NCI-H1417 treated with DMSO at 0.1 percent for 48 hours (cell line): ENCODE measurements at regions not wholly inside any gene's neighbourhood (a gene's known extent, or its start where the extent isn't known, plus 50 kb on each side); places are given as distances from the start of the nearest gene placed in this dataset.

Experiments
- DNase-seq: peaks from one replicate; lab custom pipeline; 2025; lab: John Stamatoyannopoulos, UW

DNA sequence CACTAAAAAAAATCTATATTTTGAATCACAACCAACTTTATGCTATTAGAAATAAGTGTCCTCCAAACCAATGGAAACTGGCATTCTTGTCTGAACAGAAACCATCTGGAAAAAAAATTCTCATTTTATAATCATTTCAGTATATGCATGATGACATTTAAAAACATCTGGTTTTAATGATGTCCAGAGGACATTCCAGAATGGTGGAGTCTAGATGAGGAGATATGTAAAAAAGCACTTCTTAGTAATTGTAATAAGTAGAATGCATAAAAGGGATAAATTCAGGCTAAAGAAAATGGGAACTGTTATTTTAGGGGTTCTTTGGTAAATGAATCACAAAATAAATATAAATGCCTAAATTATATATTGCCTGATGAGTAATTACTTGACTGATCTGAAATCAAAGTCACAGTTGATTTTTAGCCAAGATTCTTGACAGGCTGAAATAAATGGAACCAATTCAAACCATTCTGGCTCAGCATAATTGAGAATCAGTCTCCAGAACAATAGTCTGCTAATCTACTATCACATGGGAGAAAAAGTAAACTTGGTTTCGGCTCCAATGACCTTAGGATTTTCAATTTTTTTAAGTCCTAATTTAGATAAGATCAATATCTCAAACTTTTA, 636.6 kb downstream of the FAT4 start:
- no peak for DNase-seq

- no peak for DNase-seq
These were observed 637.9 kb downstream of the FAT4 start for GRCh38 chr4:125952631-125953030.

- no peak for DNase-seq
These were observed 641.5 kb downstream of the FAT4 start for GRCh38 chr4:125956276-125956675.

- no peak for DNase-seq
These were observed 643.8 kb downstream of the FAT4 start for GRCh38 chr4:125958519-125958918.

DNA sequence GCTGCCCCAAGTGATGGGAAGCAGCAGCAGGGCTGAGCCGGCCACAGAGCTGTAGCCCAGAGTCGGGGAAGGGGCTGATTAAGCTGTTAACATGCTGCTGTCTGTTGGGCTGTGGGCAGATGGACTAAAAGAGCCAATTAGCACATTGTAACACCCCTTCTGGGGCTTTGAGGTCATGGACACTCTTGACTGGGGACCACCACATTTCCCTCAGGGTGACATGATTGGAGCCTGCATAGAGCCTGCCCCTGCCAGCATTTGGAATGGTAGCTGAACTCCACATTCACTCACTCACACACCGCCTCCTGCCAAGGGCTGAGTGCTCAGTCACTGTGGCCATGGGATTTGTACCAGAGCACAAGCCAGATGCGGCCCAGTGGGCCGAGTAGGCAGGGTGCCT, 646.9 kb downstream of the FAT4 start:
- DNase-seq = no peak

DNA sequence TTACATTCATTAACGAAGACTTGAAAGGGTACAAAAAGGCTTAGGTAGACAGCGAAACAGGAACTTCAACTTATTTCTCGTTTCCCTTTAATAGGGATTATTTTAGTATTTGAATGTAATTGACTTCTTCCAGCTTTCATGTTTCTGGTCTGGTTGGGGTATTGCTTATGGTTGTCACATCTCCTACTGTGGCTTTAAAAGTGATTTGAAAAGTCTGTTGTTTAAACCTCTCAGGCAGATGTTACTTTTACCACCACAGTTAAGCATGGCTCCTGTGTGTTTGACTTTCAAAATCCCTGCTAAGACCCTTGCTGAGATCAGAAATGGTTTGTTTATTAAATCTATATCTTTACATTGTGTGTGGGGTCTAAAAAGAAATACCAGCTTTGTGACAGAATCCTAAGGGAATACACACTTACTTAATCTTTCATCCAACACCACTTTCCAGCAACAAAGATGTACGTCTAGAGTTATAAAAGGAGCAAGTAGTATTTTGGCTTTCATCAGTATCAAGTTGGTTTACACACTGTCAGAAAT, 661.2 kb downstream of the FAT4 start:
- no peak for DNase-seq

- DNase-seq = no peak
These were observed 665.2 kb downstream of the FAT4 start for GRCh38 chr4:125979950-125980349.

GRCh38 chr4:125983168-125983567, 668.4 kb downstream of the FAT4 start:
- no peak for DNase-seq

DNA sequence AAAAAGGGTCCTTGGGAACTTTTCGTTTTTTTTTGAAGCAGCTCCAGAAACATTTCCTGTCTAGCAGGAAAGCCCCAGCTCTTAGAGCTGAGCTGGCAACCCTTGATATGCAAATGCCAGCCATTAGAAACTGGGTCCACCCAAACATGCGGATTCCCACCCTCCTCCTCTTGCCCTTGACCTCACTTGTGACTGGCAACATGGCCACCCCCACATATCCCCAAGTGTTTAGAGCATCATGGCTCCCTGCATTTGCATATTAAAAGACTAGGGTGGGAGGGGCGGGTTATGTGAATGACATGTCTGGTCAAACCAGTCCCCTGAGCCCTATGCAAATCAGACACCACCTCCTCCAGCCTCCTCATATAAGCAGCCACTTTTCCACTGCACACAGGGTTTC, 671.1 kb downstream of the FAT4 start:
- no peak for DNase-seq

GRCh38 chr4:125986307-125986706, 671.6 kb downstream of the FAT4 start:
- DNase-seq = no peak

GRCh38 chr4:125988464-125988863, 673.7 kb downstream of the FAT4 start:
- DNase-seq = no peak

GRCh38 chr4:125991398-125991797, 676.6 kb downstream of the FAT4 start:
- no peak for DNase-seq

GRCh38 chr4:125992891-125993290, 678.1 kb downstream of the FAT4 start:
- no peak for DNase-seq

DNA sequence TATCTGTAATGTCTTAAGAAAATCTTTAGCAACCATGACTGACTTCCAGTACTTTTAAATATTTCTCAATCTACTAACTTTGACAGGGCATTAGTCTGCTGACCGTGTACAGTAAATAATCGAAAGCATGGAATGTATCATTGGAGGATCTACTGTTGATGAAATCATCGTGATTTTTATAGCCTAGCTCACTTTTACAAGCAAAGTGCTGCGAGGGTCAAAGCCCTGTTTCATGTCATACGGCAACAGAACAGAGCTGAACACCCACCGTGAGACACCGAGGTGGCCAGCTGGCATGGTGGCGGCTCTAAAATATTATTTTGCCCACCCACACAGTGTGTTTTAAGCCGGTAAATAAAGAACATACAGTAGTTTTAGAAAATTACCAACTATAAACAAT, 679.3 kb downstream of the FAT4 start:
- no peak for DNase-seq

- no peak for DNase-seq
These were observed 679.7 kb downstream of the FAT4 start for GRCh38 chr4:125994430-125994829.

GRCh38 chr4:126004941-126005340, 690.2 kb downstream of the FAT4 start:
- DNase-seq = no peak

DNA sequence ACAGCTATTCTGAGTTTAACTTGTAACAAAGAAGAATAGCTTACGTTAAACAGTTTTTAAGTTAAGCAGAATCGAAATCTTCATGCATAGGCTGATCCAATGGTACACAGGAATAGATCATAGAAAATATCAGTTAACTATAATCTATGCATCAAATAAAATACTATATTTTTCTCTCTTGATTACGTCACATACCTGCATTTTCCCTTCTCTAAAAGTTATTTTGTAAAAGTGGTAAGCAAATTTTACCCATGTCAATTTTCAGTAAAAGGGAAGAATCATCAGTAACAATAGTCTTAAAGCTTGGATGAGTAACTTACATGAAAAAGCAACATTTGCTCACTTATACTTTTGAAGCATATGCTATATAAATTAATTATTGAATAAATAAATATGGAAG, 692.4 kb downstream of the FAT4 start:
- DNase-seq = no peak

GRCh38 chr4:126012691-126013290, 698.0 kb downstream of the FAT4 start:
- no peak for DNase-seq

GRCh38 chr4:126018274-126018673, 703.5 kb downstream of the FAT4 start:
- no peak for DNase-seq

GRCh38 chr4:126023896-126024295, 709.1 kb downstream of the FAT4 start:
- no peak for DNase-seq

- no peak for DNase-seq
These were observed 712.8 kb downstream of the FAT4 start for GRCh38 chr4:126027601-126028000.

- no peak for DNase-seq
These were observed 714.1 kb downstream of the FAT4 start for GRCh38 chr4:126028876-126029275.

- no peak for DNase-seq
These were observed 722.5 kb downstream of the FAT4 start for GRCh38 chr4:126037231-126037630.
